LNCAP (cell line): ENCODE measurements at regions not wholly inside any gene's neighbourhood (a gene's known extent, or its start where the extent isn't known, plus 50 kb on each side); places are given as distances from the start of the nearest gene placed in this dataset.

Experiments
- CTCF ChIP-seq: fragments of 450-650 bp; IDR thresholded peaks from 2 replicates; pipeline ENCODE4 v1.5.1; 2017; ENCODE audit warnings: mild to moderate bottlenecking

- TF ChIP-seq CTCF, result no peak
Measured at GRCh38 chr6:130766239-130767144, 60.7 kb upstream of the SMLR1 start.

- TF ChIP-seq CTCF, result no peak
Measured at GRCh38 chr6:130769861-130770260, 57.3 kb upstream of the SMLR1 start.

GRCh38 chr6:130771741-130772140 lies 55.5 kb upstream of the SMLR1 start:
- no peak for TF ChIP-seq CTCF

- no peak for TF ChIP-seq CTCF
Measured at GRCh38 chr6:130773860-130774259, 53.3 kb upstream of the SMLR1 start.

- no peak for TF ChIP-seq CTCF
Measured at GRCh38 chr6:130775411-130776012, 51.7 kb upstream of the SMLR1 start.

GRCh38 chr6:130776287-130776925 lies 50.8 kb upstream of the SMLR1 start:
- no peak for TF ChIP-seq CTCF
